Activated CD8-positive, alpha-beta T cell treated with anti-CD3 and anti-CD28 coated beads for 36 hours (primary cell): ENCODE measurements at regions not wholly inside any gene's neighbourhood (a gene's known extent, or its start where the extent isn't known, plus 50 kb on each side); places are given as distances from the start of the nearest gene placed in this dataset.

Experiments used
- ATAC-seq: fragments of 200-7000 bp; cut with Tn5 transposase; one replicate; pipeline ENCODE4 v1.10.0; 2021; ENCODE audit warnings: mild to moderate bottlenecking, moderate library complexity
- CTCF ChIA-PET: fragments of 350-600 bp; sonication (Branson Sonifier 250); formaldehyde crosslinking; loops from one replicate; lab custom pipeline; 2021; ENCODE audit warnings: antibody characterized with exemption; lab: Charles Lee
- POLR2A ChIA-PET: fragments of 350-600 bp; sonication (Branson Sonifier 250); formaldehyde crosslinking; loops from one replicate; lab custom pipeline; 2021; ENCODE audit warnings: antibody characterized with exemption; lab: Charles Lee
- DNase-seq: peaks from one replicate; pipeline ENCODE4 v3.0.0-alpha.2; 2020
- H3K27ac Mint-ChIP-seq: one replicate; pipeline ENCODE4 v1.8.0; 2021; ENCODE audit warnings: mild to moderate bottlenecking, mixed read lengths
- H3K27me3 Mint-ChIP-seq: one replicate; pipeline ENCODE4 v1.8.0; 2021; ENCODE audit warnings: mixed read lengths
- H3K36me3 Mint-ChIP-seq: one replicate; pipeline ENCODE4 v1.8.0; 2021; ENCODE audit warnings: low read depth, mixed read lengths
- H3K4me1 Mint-ChIP-seq: one replicate; pipeline ENCODE4 v1.8.0; 2021; ENCODE audit warnings: low read depth, mixed read lengths
- H3K4me3 Mint-ChIP-seq: one replicate; pipeline ENCODE4 v1.8.0; 2021; ENCODE audit warnings: mild to moderate bottlenecking, moderate library complexity, mixed read lengths
- H3K9me3 Mint-ChIP-seq: one replicate; pipeline ENCODE4 v1.8.0; 2021; ENCODE audit warnings: mixed read lengths
- intact Hi-C: fragments of 100-400 bp; cut with micrococcal nuclease; formaldehyde crosslinking; loops from one replicate; pipeline ENCODE4 v1.10.0; 2022
- TF ChIP-seq, protein P1 (sequence below): fragments of 200-600 bp; IDR thresholded peaks from one replicate; pipeline ENCODE4 v1.8.0; 2022; ENCODE audit warnings: antibody characterized with exemption, mild to moderate bottlenecking

- Mint-ChIP-seq H3K27me3 (peaks cover 9% of the 10 kb centered on the region), H3K4me1 (no peaks in the 10 kb centered on the region), H3K36me3 (no peaks in the 10 kb centered on the region), H3K4me3 (no peak overlapping the region), H3K9me3 (no peaks in the 10 kb centered on the region), H3K27ac (no peak overlapping the region)
- POLR2A ChIA-PET, result no interaction called here
- DNase-seq (no peak), ATAC-seq (no peak)
- TF ChIP-seq, protein P1, sequence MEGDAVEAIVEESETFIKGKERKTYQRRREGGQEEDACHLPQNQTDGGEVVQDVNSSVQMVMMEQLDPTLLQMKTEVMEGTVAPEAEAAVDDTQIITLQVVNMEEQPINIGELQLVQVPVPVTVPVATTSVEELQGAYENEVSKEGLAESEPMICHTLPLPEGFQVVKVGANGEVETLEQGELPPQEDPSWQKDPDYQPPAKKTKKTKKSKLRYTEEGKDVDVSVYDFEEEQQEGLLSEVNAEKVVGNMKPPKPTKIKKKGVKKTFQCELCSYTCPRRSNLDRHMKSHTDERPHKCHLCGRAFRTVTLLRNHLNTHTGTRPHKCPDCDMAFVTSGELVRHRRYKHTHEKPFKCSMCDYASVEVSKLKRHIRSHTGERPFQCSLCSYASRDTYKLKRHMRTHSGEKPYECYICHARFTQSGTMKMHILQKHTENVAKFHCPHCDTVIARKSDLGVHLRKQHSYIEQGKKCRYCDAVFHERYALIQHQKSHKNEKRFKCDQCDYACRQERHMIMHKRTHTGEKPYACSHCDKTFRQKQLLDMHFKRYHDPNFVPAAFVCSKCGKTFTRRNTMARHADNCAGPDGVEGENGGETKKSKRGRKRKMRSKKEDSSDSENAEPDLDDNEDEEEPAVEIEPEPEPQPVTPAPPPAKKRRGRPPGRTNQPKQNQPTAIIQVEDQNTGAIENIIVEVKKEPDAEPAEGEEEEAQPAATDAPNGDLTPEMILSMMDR, result no peak
- intact Hi-C loops, result no loop called here
- CTCF ChIA-PET, result no interaction called here
Observed at GRCh38 chr3:44070841-44071546, 170.7 kb upstream of the TOPAZ1 start.

DNA sequence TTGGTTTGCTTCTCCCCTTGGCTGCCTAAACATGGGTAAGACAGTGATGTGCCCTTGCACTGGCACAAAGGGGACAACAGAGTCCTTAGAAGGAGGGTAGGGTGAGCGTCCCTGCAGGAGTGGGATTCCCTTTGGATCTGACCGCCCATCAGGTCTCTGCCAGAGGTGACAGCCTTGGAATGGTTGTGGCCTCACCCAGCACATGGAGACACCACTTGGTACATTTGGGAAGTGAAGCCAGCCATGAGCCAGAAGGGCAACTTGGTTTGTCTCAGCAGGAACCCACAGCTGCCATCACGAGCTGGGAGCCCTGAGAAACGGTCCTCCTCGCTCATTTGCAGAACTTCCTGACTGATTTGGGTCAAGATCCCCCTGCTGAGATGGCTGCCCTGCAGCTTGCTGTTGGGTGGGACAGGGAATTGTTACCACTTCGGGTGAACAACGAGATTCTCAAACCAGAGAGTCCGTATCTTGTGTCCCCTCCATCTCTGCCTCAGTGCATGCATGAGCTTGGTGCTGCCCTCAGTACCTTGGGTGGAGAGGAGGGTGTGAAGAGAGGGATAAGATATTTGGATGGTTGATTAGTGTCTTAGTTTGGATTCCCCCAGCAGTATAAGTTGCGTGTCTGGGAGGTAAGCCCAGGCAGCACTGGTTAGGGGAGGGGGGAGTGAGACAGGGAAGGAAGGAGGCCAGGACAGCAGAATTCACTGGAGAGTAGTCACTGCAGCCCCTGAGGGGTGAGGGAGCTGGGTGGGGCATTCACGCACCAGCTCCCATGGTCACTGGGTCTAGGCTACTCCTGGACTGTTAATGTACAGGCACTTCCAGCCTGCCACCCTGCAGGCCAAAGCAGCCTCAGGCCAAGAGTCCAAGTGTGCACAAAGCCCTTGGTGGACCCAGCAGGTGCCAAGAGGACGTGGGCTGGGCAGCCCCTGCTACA lies 168.8 kb upstream of the TOPAZ1 start:
- H3K27ac Mint-ChIP-seq, result no peak overlapping the region
- DNase-seq, result no peak
- TF ChIP-seq, protein P1, result no peak
- no peaks in the 10 kb centered on the region for H3K4me1 Mint-ChIP-seq
- H3K27me3 Mint-ChIP-seq, result peaks cover 8% of the 10 kb centered on the region
- H3K9me3 Mint-ChIP-seq, result no peaks in the 10 kb centered on the region
- ATAC-seq, result no peak
- no peaks in the 10 kb centered on the region for H3K36me3 Mint-ChIP-seq
- POLR2A ChIA-PET, result no interaction called here
- CTCF ChIA-PET, result no interaction called here
- intact Hi-C loops, result no loop called here
- H3K4me3 Mint-ChIP-seq, result no peak overlapping the region

DNA sequence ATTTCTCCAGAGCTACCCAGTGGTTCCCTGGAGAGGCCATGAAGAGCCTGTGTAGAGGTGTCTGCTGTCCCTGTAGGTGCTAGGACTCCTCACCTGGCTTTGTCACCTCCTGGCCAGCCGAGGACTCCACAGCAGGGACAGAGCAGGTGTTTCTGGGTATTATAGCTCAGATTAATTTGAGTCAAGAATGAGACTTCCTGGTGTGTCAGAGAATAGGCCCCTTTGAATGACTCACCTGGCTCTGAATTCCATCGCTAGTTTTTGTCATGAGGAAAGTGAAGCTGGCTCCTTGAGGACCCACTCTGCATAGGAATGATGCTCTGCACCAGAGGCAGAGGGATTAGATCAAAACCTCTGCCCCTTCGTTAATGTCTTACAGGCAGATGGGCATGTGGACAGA lies 167.5 kb upstream of the TOPAZ1 start:
- intact Hi-C loops, result no loop called here
- no peaks in the 10 kb centered on the region for H3K9me3 Mint-ChIP-seq
- CTCF ChIA-PET, result no interaction called here
- H3K4me1 Mint-ChIP-seq, result no peaks in the 10 kb centered on the region
- H3K27ac Mint-ChIP-seq, result no peak overlapping the region
- POLR2A ChIA-PET, result no interaction called here
- DNase-seq (no peak), ATAC-seq (no peak)
- H3K27me3 Mint-ChIP-seq, result peaks cover 4% of the 10 kb centered on the region
- no peak overlapping the region for H3K4me3 Mint-ChIP-seq
- no peaks in the 10 kb centered on the region for H3K36me3 Mint-ChIP-seq
- TF ChIP-seq, protein P1, result no peak

- ChIA-PET POLR2A (no interaction called here), CTCF (no interaction called here)
- DNase-seq (no peak), ATAC-seq (no peak)
- Mint-ChIP-seq H3K4me3 (no peak overlapping the region), H3K27me3 (no peaks in the 10 kb centered on the region), H3K27ac (no peak overlapping the region), H3K36me3 (no peaks in the 10 kb centered on the region), H3K4me1 (no peaks in the 10 kb centered on the region), H3K9me3 (no peaks in the 10 kb centered on the region)
- intact Hi-C loops, result no loop called here
- TF ChIP-seq, protein P1, result no peak
Observed at GRCh38 chr3:44076221-44076829, 165.4 kb upstream of the TOPAZ1 start.
